Activated CD8-positive, alpha-beta T cell treated with anti-CD3 and anti-CD28 coated beads, Interleukin-2, amount 10 ng/mL, durations not matched to agents 7 days and 5 days (primary cell): ENCODE measurements at regions not wholly inside any gene's neighbourhood (a gene's known extent, or its start where the extent isn't known, plus 50 kb on each side); places are given as distances from the start of the nearest gene placed in this dataset.
"Not testable (repeated sequence)": the region's sequence is repeated elsewhere in the genome, so short reads cannot be mapped to it uniquely, and the experiment has no call there.

Experiments
- ATAC-seq: fragments of 150-1000 bp; cut with Tn5 transposase; one replicate; pipeline ENCODE4 v1.10.0; 2021; ENCODE audit warnings: moderate library complexity
- CTCF ChIA-PET: fragments of 350-600 bp; sonication (Branson Sonifier 250); formaldehyde crosslinking; loops from one replicate; lab custom pipeline; 2021; ENCODE audit warnings: antibody characterized with exemption; lab: Charles Lee
- POLR2A ChIA-PET: fragments of 350-600 bp; sonication (Branson Sonifier 250); formaldehyde crosslinking; loops from one replicate; lab custom pipeline; 2021; ENCODE audit warnings: antibody characterized with exemption; lab: Charles Lee
- DNase-seq: peaks from one replicate; pipeline ENCODE4 v3.0.0-alpha.2; 2020
- H3K27ac Mint-ChIP-seq: one replicate; pipeline ENCODE4 v1.8.0; 2021; ENCODE audit warnings: mild to moderate bottlenecking, mixed read lengths
- H3K27me3 Mint-ChIP-seq: one replicate; pipeline ENCODE4 v1.8.0; 2021; ENCODE audit warnings: low read depth, mixed read lengths
- H3K36me3 Mint-ChIP-seq: one replicate; pipeline ENCODE4 v1.8.0; 2021; ENCODE audit warnings: low read depth, mixed read lengths
- H3K4me1 Mint-ChIP-seq: one replicate; pipeline ENCODE4 v1.8.0; 2021; ENCODE audit warnings: low read depth, mixed read lengths
- H3K4me3 Mint-ChIP-seq: one replicate; pipeline ENCODE4 v1.8.0; 2021; ENCODE audit warnings: mild to moderate bottlenecking, mixed read lengths
- H3K9me3 Mint-ChIP-seq: one replicate; pipeline ENCODE4 v1.8.0; 2022; ENCODE audit warnings: mixed read lengths; ENCODE audit not compliant: insufficient read depth

DNA sequence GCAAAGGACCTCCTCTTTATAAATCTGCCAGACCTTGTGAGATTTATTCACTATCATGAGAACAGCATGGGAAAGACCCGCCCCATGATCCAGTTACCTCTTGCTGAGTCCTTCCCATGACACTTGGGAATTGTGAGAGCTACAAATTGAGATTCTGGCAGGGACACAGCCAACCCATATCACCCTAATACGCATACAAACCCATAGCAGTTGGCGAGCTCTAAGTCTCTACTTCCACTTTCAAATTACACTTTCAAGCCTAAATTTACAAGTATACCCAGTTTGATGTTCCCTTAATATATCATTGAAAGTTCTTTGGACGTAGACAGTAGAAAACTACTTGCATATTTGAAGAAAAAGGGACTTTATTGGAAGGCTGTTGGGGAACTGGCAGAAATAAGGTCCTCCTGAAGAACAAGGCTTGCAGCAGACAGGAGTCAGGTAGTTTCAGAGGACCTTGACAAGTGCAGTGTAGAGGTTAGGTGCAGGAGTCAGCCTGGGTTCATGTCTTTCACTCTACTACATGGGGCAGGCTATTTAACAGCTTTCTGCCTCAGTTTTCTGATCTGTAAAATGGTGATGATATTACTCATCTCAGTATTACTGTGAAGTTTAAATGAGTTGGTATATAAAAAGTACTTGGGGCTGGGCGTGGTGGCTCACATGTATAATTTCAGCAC is 107.9 kb upstream of the EEF2KMT start:
- no peak for DNase-seq
- ChIA-PET POLR2A (no interaction called here), CTCF (no interaction called here)
- Mint-ChIP-seq H3K36me3 (no peaks in the 10 kb centered on the region), H3K4me1 (no peaks in the 10 kb centered on the region), H3K4me3 (no peak overlapping the region), H3K27ac (no peak overlapping the region), H3K9me3 (no peaks in the 10 kb centered on the region), H3K27me3 (no peaks in the 10 kb centered on the region)
- no peak for ATAC-seq

DNA sequence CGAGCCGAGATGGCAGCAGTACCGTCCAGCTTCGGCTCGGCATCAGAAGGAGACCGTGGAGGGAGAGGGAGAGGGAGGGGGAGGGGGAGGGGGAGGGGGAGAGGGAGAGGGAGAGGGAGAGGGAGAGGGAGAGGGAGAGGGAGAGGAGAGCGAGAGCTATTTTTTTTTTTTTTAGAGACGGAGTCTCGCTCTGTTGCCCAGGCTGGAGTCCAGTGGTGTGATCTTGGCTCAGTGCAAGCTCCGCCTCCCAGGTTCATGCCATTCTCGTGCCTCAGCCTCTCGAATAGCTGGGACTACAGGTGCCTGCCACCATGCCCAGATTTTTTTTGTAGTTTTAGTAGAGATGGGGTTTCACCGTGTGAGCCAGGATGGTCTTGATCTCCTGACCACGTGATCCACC is 106.1 kb upstream of the EEF2KMT start:
- H3K27ac Mint-ChIP-seq, CTCF ChIA-PET, H3K9me3 Mint-ChIP-seq, H3K4me3 Mint-ChIP-seq, ATAC-seq, H3K27me3 Mint-ChIP-seq, DNase-seq, POLR2A ChIA-PET, H3K4me1 Mint-ChIP-seq, H3K36me3 Mint-ChIP-seq: not testable (repeated sequence)

- no peaks in the 10 kb centered on the region for H3K9me3 Mint-ChIP-seq
- ATAC-seq (no peak), DNase-seq (no peak)
- CTCF ChIA-PET, result no interaction called here
- H3K4me1 Mint-ChIP-seq, result no peaks in the 10 kb centered on the region
- H3K4me3 Mint-ChIP-seq, result no peak overlapping the region
- H3K36me3 Mint-ChIP-seq, result no peaks in the 10 kb centered on the region
- no peaks in the 10 kb centered on the region for H3K27me3 Mint-ChIP-seq
- POLR2A ChIA-PET, result interaction anchor here (0.8 kb wide), 1 partner anchor 22 kb away, joined by 3 read pairs; no protein-coding TSS in a partner anchor
- no peak overlapping the region for H3K27ac Mint-ChIP-seq
Observed at GRCh38 chr16:5200123-5200522, 102.5 kb upstream of the EEF2KMT start.

DNA sequence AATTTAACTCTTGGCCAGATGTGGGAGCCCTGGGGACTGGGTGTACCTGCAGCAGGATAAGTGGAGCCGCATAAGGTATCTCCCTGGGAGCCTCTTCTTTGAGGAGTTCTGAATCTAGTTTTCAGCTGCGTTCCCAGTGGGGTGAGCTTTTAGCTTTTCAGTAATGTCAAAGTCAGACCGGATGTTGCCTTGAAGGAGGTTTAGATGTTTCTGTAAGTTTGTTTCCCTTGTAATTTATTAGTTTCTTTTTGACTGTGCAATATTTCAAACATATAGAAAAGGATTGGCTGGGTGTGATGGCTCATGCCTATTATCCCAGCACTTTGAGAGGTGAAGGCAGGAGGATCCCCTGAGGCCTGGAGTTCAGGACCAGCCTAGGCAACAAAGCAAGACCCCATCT is 98.6 kb upstream of the EEF2KMT start:
- ATAC-seq (no peak), DNase-seq (no peak)
- Mint-ChIP-seq H3K4me3 (no peak overlapping the region), H3K9me3 (no peaks in the 10 kb centered on the region), H3K27me3 (no peaks in the 10 kb centered on the region), H3K4me1 (no peaks in the 10 kb centered on the region), H3K36me3 (no peaks in the 10 kb centered on the region), H3K27ac (no peak overlapping the region)
- CTCF ChIA-PET, result no interaction called here
- POLR2A ChIA-PET, result no interaction called here

DNA sequence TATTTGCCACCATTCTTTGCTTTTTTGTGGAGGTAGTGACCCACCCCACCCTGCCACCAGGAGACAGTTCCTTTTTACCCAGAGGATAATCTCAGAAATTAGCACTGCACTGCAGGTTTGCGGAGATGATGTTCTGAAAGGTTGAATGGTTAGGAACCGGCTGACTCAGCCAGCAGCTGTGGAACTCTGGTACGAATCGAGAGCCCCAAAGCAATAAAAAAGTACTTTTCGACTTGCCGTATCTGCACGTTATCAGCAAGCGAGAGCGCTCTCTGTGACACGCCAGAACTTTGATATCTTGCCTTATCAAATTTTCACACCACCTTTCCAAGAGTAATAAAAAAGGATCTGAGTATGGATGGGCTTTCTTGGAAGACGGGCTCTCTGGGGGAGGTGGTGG is 96.3 kb upstream of the EEF2KMT start:
- POLR2A ChIA-PET, result no interaction called here
- Mint-ChIP-seq H3K4me3 (no peak overlapping the region), H3K27ac (no peak overlapping the region), H3K36me3 (no peaks in the 10 kb centered on the region), H3K27me3 (no peaks in the 10 kb centered on the region), H3K4me1 (no peaks in the 10 kb centered on the region), H3K9me3 (no peaks in the 10 kb centered on the region)
- CTCF ChIA-PET, result no interaction called here
- ATAC-seq, result no peak
- no peak for DNase-seq

- Mint-ChIP-seq H3K36me3 (no peaks in the 10 kb centered on the region), H3K27ac (no peak overlapping the region), H3K4me3 (no peak overlapping the region), H3K27me3 (no peaks in the 10 kb centered on the region), H3K9me3 (no peaks in the 10 kb centered on the region), H3K4me1 (no peaks in the 10 kb centered on the region)
- POLR2A ChIA-PET, result no interaction called here
- DNase-seq, result no peak
- CTCF ChIA-PET, result no interaction called here
- ATAC-seq, result no peak
Observed at GRCh38 chr16:5188989-5189352, 91.4 kb upstream of the EEF2KMT start.

GRCh38 chr16:5188318-5188988 is 90.9 kb upstream of the EEF2KMT start:
- DNase-seq, result no peak
- H3K4me3 Mint-ChIP-seq, result no peak overlapping the region
- H3K27me3 Mint-ChIP-seq, result no peaks in the 10 kb centered on the region
- no peak for ATAC-seq
- H3K4me1 Mint-ChIP-seq, result no peaks in the 10 kb centered on the region
- H3K9me3 Mint-ChIP-seq, result no peaks in the 10 kb centered on the region
- H3K36me3 Mint-ChIP-seq, result no peaks in the 10 kb centered on the region
- ChIA-PET CTCF (no interaction called here), POLR2A (no interaction called here)
- no peak overlapping the region for H3K27ac Mint-ChIP-seq

- ChIA-PET POLR2A (no interaction called here), CTCF (no interaction called here)
- H3K4me1 Mint-ChIP-seq, result no peaks in the 10 kb centered on the region
- H3K27me3 Mint-ChIP-seq, result no peaks in the 10 kb centered on the region
- DNase-seq (no peak), ATAC-seq (no peak)
- no peak overlapping the region for H3K27ac Mint-ChIP-seq
- no peak overlapping the region for H3K4me3 Mint-ChIP-seq
- no peaks in the 10 kb centered on the region for H3K36me3 Mint-ChIP-seq
- H3K9me3 Mint-ChIP-seq, result no peaks in the 10 kb centered on the region
Observed at GRCh38 chr16:5187402-5187952, 89.9 kb upstream of the EEF2KMT start.

- ATAC-seq (no peak), DNase-seq (no peak)
- H3K4me1 Mint-ChIP-seq, result no peaks in the 10 kb centered on the region
- H3K27ac Mint-ChIP-seq, result no peak overlapping the region
- no peaks in the 10 kb centered on the region for H3K9me3 Mint-ChIP-seq
- no peaks in the 10 kb centered on the region for H3K27me3 Mint-ChIP-seq
- ChIA-PET CTCF (no interaction called here), POLR2A (no interaction called here)
- no peaks in the 10 kb centered on the region for H3K36me3 Mint-ChIP-seq
- H3K4me3 Mint-ChIP-seq, result no peak overlapping the region
Observed at GRCh38 chr16:5186381-5186903, 88.8 kb upstream of the EEF2KMT start.

- DNase-seq (no peak), ATAC-seq (no peak)
- H3K27ac Mint-ChIP-seq, result no peak overlapping the region
- ChIA-PET CTCF (no interaction called here), POLR2A (no interaction called here)
- H3K36me3 Mint-ChIP-seq, result no peaks in the 10 kb centered on the region
- H3K4me3 Mint-ChIP-seq, result no peak overlapping the region
- H3K27me3 Mint-ChIP-seq, result no peaks in the 10 kb centered on the region
- H3K4me1 Mint-ChIP-seq, result no peaks in the 10 kb centered on the region
- H3K9me3 Mint-ChIP-seq, result no peaks in the 10 kb centered on the region
Observed at GRCh38 chr16:5176505-5176904, 78.9 kb upstream of the EEF2KMT start.

GRCh38 chr16:5175266-5175665 is 77.7 kb upstream of the EEF2KMT start:
- ChIA-PET CTCF (no interaction called here), POLR2A (no interaction called here)
- H3K4me1 Mint-ChIP-seq, result no peaks in the 10 kb centered on the region
- DNase-seq (no peak), ATAC-seq (no peak)
- no peak overlapping the region for H3K27ac Mint-ChIP-seq
- no peak overlapping the region for H3K4me3 Mint-ChIP-seq
- no peaks in the 10 kb centered on the region for H3K36me3 Mint-ChIP-seq
- no peaks in the 10 kb centered on the region for H3K9me3 Mint-ChIP-seq
- no peaks in the 10 kb centered on the region for H3K27me3 Mint-ChIP-seq

- DNase-seq, result no peak
- H3K4me3 Mint-ChIP-seq, result no peak overlapping the region
- no peaks in the 10 kb centered on the region for H3K4me1 Mint-ChIP-seq
- no peaks in the 10 kb centered on the region for H3K27me3 Mint-ChIP-seq
- H3K9me3 Mint-ChIP-seq, result no peaks in the 10 kb centered on the region
- CTCF ChIA-PET, result no interaction called here
- POLR2A ChIA-PET, result no interaction called here
- ATAC-seq, result no peak
- no peaks in the 10 kb centered on the region for H3K36me3 Mint-ChIP-seq
- H3K27ac Mint-ChIP-seq, result no peak overlapping the region
Observed at GRCh38 chr16:5166486-5166885, 68.9 kb upstream of the EEF2KMT start.
